HG03565 (cell line): ENCODE measurements at regions not wholly inside any gene's neighbourhood (a gene's known extent, or its start where the extent isn't known, plus 50 kb on each side); places are given as distances from the start of the nearest gene placed in this dataset.
A peak's percentile ranks its signal among the peaks of the same experiment; 100 is the strongest.
"Not testable (repeated sequence)": the region's sequence is repeated elsewhere in the genome, so short reads cannot be mapped to it uniquely, and the experiment has no call there.

Source experiments
- ATAC-seq: cut with Tn5 transposase; IDR thresholded peaks from one replicate; pipeline ENCODE4 v1.9.1; 2021; ENCODE audit warnings: mild to moderate bottlenecking, moderate library complexity; ENCODE audit not compliant: unreplicated experiment

DNA sequence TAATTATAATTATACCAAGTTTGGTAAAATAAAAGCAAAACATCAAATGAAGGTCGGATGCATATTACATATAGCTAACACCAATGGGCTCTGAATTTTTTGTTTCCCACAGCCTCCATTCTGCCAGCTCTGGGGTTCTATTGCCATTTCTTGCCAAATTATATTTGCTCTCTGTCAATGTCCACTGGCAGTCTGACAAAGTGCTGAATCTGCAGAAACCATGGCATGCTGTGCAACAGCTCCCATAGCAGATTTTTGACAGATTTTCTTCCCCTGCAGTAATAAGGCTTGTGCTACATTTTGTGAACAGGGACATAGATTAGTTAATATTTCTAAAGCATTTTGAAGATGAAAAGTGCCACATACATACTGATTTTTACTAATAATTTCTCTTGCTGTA lies 1102.1 kb downstream of the DIAPH3 start:
- no peak for ATAC-seq

DNA sequence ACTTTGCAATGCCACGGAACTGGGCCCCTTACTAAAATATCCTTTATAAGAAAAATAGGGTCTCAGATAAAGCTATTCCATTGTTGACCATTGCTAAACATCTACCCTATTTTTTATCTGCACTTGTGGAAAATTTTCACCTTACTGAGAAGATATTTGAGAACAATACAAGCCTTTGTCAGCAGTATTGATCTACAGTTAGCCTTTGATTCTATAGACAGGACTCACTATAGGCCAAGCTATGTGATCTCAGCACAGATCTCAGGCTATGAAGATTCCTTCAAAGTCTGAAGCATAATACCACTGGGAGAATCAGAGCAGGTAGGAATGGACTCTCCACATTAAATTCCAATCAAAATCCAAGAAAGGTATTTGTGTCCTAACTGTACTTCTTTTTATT lies 1099.7 kb downstream of the DIAPH3 start:
- ATAC-seq: no peak

DNA sequence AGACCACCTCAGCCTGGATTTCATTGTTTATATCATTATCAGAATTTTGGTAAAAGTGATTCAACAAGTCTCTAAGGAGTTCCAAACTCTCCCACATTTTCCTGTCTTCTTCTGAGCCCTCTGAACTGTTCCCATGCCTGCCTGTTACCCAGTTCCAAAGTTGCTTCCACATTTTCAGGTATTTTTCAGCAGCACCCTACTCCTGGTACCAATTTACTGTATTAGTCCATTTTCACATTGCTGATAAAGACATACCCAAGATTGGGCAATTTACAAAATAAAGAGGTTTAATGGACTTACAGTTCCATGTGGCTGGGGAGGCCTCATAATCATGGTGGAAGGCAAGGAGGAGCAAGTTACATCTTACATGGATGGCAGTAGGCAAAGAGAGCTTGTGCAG lies 1087.3 kb downstream of the DIAPH3 start:
- ATAC-seq: not testable (repeated sequence)

DNA sequence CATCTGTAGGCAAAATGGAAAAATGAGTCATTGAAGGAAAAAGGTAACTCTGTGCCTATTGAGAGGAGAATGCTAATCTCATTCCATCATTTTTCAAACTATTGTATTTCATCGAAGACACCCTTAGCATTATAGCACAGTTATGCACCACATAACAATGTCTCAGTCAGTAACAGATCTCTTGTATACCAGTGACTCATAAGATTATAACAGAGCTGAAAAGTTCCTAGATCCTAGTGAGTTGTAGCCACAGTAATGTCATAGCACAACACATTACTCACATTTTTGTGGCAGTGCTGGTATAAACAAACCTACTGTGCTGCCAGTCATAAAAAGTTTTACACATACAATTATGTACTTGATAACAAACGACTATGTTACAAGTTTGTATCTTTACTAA lies 1077.6 kb downstream of the DIAPH3 start:
- ATAC-seq: no peak

DNA sequence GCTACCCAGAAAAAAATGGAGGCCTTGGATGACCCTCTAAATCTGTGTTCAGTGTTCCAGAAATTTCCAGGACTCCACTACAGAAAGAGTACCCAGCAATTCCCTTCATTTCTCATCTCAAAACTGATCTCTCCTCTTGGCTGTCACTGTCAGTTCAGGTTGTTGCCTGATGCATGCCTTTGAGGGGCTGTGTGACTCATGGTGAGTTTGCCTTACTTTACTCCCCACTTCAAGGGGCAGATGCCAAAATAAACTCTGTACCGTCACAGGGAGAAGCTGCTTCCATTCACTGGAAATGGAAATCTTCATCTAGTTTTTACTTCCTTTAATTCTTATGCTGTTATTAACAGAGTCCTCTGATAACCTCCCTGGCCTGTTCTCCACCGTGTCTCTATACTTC lies 1075.0 kb downstream of the DIAPH3 start:
- ATAC-seq: no peak

DNA sequence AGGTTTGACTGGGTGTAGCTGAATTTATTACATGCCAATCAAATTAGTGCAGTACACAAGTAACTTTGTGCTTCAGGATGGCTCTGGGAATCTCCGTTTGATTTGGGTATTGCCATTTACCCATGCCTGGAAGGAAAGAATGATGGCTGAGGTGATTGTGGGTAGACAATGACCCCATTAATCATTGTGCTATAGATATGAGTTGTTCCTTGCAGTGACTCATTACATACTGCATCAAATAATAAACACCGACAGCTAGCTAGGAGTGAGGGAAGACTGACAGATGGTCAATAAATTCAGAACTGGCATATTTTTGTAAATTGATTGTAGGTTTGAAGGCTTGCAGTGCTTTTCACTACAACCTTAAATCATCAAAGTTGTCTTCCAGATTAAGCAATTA lies 1069.5 kb downstream of the DIAPH3 start:
- no peak for ATAC-seq

DNA sequence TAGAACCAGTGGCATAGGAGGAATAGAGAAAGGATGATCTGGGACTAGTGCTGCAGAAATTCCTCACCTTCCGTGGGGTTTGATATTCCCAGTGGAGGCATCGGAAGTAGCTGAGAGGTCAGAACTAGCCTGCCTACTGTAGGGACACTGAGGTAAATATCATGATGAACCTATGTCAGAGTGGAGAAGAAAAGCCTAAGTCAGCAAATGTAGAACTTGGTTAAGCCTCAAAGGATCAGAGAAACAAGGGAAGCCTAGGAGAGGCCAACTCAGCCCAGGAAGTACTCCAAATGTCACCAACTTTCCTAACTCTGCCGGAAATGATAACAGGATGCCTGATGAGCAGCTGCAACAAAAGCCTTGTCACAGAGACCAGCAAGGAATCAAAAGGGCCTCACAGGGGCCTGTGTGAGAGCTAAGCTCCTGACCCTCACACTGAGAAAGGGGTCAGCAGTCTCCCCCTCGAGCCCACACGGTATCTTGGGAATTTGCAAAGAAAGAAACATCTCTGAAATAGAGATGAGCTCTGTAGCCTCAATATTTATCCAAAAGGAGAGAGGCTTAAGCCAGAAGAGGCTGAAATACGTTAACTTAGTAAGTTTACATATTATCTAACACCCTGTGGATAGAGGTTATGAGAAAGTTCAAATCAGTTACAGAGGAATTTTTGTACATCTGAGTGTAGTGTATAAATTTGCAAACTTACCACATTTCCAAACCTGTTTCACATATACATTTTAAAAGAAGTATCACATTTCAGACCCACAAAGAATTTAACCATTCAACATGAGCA lies 1064.3 kb downstream of the DIAPH3 start:
- ATAC-seq: no peak

DNA sequence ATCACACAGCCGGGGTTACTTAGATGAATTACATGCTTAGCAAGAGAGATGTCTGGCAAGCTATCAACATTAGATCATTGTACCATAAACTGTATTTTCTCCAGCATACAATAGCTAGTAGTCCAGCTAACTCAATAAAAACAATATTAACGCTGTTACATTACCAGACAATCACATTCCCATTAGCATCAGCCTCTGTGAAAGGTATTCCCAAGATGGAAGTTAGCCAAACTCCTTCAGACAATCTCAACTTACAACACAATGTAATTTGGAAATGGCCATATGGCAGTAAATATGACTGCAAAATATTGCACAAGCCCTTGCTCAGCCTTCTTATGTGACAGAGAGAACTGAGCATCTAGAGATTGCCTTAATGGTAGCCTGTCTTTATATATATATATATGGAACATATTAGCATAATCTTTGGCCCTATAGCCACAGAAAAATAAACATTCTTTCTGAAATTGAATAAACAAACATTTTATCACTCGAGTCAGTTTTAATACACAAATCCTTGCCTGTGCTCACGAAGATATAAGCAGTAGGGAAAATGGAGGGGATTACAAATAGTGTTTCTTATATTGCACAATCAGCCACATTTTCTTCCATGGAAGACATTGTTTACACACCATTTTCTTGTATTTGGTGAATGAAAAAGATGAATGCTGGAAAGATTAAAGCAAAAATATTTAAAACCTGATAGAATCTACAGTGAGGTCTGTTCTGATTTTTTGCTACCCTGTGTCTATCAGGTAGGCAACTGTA lies 1060.5 kb downstream of the DIAPH3 start:
- no peak for ATAC-seq

DNA sequence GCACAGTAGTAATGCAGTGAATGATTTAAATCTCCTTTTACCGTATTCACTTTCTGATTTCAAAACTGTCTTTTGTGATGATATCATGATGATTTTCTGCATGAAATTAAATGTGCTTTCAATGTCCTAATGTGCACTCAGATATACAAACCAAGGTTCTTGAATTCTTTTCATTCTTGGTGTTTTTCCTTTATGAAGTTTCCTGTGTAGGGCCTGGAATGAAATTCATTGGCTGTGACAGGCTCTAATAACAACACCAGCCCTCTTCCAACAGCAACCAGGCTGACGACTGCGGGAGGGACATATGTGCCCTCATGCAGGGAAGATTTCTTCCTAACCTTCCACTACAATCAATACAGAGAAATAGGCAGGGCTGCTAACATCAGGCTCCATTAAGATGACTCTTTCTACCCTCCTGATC lies 1052.0 kb downstream of the DIAPH3 start:
- ATAC-seq: no peak

DNA sequence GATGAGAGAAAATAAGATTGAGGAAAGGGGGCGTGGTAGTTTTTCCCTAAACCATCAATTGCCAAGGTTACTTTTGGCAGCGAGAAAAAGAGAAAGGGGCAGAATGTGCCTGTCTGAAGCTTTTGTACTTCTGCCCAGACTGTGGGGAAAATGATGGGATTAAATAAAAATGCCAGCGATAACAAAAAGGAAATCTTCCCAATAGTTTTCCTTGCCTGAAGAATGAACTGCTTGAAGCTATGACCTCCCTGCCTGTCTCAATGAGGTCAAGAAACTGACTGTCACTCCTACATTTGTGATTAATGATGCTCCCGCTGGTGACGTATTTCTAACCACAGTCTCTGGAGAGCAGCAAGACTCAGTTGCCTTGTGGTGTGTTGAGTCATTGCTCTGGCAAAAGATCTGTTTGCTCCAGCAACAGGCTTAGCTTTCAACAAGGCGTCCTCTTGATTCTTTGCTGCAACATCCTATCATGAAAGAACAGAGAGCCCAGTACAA lies 1051.5 kb downstream of the DIAPH3 start:
- no peak for ATAC-seq

DNA sequence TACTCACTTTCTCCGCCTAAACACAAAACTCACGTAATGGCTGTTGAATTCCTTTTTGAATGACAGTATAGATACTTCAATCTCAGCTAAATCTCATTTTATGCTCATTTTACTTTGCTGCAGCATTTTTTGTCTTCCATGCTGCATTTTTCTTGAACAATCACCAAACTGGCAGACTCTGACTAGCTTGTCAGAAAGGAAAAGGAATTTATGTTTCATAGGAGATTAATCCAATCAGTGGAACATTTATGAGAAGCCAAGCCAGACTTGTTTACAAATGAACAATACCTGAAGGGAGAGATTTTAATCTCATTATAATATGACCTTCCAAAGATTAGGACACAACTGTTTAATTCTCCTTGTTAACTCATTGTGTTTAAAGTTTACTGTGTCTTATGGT lies 1044.3 kb downstream of the DIAPH3 start:
- no peak for ATAC-seq

DNA sequence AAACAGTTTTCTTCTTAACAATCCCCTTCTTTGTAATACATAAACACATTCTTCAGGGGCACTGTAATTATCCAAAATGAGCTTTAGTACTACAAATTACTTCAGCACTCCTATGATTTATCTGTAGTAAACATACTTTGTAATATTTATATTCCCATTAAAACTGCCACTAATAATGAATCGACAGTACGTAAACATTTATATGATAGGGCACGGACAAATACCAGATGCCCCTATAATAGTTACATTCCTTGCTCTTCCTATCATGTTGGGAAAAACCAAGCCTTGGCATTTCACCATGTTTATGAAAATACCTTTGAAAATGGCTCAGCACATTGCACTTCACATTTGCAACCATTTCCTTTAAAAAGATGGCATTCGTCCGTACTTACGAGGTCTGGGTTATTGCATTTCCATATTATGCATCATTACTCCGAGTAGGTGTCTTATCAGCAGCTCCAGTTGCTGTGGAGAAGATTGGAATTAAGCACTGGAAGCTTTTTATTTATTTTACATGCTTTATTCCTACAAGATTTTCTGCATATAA lies 1043.4 kb downstream of the DIAPH3 start:
- ATAC-seq: no peak

DNA sequence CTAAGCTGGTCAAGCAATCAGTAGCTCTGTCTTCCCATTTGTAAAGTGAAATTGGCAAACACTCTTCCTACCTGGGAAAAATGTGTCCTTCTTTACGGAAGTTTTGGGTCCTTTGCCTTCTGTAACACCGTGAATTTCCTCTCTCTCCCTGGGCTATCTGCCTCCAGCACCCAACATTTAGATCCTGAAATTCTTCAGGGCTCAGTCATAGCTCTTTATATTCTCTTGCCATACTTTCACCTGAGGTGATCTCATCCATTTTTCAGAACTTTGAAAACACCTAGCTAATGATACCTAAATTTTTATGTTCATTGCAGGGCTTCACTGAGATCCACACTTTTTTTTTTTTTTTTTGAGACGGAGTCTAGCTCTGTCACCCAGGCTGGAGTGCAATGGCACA lies 1042.2 kb downstream of the DIAPH3 start:
- no peak for ATAC-seq

DNA sequence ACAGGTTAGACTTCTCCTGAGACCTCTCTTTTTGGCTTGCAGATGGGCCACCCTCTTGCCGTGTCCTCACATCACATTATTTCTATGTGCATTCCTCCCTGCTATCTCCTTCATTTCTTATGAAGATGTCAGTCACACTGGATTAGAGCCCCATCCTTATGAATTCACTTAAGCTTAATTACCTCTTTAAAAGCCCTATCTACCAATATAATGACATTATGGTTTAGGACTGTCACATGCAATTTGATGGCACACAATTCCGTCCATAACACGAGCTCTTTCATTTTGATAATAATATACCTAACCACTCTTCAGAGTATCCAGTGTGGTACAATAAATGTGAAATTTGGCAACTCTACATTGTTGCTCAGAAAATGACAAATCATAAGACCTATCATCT lies 1037.3 kb downstream of the DIAPH3 start:
- no peak for ATAC-seq

DNA sequence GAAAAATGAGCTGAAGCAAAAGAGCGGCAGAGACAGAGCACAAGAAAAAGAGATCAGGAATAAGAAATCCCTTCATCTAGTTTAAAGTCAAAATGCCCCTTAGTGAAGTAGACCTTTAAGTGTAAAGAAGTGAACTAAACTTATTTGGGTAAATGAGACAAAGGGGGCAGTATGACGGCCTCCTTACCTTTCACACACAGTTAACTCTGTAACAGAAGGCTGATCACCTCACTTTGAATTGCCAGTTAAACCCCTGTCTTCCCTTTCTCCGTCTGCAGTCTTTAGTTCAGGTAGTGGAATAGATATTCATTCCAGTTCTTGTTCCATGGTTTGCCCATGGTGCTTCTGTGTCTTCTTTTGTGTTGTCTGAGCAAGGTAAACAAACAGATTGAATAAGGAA lies 1029.8 kb downstream of the DIAPH3 start:
- ATAC-seq: no peak

DNA sequence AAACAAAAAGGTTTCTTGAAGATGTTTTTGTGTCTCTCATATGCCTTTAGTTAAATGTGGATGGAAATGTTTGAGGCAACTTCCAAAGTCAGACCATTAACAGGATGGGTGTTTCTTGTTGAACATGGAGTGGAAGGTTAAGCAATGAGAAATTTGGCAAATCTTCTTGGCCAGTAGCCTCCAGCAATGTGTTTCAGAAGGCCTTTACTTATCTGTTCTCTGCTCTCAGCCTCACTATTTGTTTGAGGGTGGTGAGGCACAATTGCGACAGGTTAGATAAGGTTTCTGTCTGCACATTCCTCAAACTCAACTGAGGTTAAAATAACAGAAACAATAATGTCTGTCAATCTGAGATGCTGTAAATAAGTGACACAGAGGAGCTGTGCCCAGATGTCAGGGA lies 1019.0 kb downstream of the DIAPH3 start:
- ATAC-seq: no peak

DNA sequence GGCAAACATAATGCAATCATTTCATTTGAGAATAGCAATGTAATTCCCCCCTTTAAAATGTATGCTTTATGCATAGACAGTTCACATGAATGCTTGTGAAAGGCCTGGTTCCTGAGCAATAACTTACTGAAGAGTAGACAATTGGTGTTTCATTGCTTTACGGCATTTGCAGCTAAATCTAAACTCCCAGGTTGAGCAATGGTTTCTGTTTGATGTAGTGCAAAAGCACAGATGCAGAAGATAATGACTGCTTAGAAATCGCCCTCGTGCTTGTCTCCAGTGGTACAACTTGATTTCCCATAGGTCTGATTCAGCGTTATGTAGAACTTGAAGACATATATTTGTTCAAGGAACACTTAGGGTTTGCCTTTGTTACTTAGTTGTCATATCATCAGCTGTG lies 1018.3 kb downstream of the DIAPH3 start:
- no peak for ATAC-seq

DNA sequence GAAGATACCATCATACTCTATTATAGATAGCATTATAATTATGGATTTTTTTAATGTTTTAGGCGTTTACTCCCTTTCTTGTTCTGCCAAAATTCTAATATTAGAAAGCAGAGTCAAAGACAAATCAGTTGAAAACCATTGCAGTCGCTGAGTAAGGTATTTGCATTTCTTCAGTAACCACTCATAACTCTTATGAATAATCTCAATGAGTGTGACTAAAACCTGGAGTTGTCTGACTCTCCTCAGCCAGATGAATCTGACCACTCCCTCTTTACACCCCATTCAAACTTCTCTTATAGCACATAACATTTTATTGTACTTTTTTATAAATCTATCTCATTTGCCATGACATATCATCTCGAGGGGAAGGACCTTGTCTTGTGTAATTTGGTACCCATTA lies 1006.5 kb downstream of the DIAPH3 start:
- ATAC-seq: no peak

DNA sequence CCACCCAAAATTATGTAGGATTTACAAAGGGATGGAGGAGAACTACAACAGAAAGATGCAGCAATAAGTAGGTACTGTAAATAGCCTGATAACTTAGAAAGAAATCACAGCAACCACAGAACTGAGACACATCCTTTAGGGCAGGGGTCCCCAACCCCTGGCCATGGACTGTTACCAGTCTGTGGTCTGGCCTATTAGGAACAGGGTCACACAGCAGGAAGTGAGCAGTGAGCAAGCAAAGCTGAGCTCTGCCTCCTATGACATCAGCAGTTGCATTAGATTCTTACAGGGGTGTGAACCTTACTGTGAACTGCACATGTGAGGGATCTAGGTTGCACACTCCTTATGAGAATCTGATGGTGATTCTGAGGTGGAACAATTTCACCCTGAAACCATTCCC lies 997.6 kb downstream of the DIAPH3 start:
- no peak for ATAC-seq

DNA sequence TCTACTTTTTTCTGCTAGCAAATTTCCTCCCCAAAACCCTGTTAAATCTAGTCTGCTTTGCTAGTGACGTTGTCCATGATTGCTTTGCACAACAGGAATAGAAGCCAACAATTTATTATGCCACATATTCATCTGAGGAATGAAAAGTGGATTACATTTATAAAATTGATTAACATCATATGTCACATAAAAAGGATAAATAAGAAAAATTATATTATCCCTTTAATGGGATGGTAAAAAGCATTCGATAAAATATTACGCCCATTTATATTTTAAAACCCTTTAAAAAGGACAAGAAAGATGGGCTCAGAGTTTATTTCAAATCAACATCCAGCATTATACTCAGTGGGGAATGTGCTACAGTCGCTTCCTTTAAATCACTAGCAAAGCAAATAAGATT lies 991.7 kb downstream of the DIAPH3 start:
- ATAC-seq: no peak

DNA sequence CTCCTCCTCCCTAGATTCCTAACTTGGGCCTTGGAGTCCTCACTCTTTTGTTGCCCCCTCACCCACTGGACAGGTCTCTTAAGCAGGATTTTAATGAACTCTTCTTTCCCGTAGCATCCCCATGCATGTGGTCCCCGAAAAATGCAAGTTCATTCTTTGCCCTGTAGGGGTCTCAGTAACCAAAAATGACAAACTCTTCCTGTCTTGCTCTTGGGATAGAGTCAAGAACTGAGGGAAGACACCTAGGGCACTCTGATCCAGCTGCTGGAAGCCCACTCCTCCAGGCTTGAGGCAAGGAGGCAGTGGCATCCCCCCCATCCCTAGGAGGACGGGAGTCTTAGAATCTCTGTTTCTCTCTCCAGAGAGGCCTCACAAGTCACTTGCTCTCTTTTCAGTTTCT lies 987.0 kb downstream of the DIAPH3 start:
- peak; percentile 76 for ATAC-seq

DNA sequence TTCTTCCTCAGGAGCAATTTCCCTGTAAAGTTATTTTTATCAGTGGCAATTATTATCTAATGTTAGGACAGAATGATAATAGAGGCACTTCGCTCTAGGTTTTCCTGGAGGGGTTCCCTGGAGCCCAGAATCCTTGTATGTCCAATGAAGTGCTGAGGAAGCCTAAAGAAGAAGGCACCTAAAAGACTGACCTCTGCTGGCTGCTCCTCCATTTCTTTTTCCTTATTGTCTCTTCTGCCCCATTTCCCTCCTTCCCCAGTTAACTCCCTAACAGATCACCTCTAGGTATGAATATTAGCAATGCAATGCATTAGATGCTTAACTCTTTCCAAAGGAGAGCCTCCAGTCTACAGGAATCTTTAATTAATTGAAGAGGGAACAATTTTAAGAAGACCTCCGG lies 985.4 kb downstream of the DIAPH3 start:
- ATAC-seq: no peak
